ENCODE measurements at regions not wholly inside any gene's neighbourhood (a gene's known extent, or its start where the extent isn't known, plus 50 kb on each side); places are given as distances from the start of the nearest gene placed in this dataset.

GRCh38 chr3:31378231-31378630, 154.5 kb upstream of the STT3B start:
- Histone ChIP-seq H3K4me1 (replicated peaks; ENCODE audit: insufficient read depth) (peaks cover 17% of the 10 kb centered on the region), H3K9me3 (ENCODE audit: insufficient read depth, low read depth) (no peaks in the 10 kb centered on the region), H3K4me3 (no peak overlapping the region), H3F3A (ENCODE audit: insufficient read depth, low read depth) (peaks cover 5% of the 10 kb centered on the region; the same call in 1 of the 2 replicates), H4K20me1 (ENCODE audit: insufficient read depth) (no peaks in the 10 kb centered on the region), H3K27me3 (ENCODE audit: insufficient read depth, low read depth) (no peaks in the 10 kb centered on the region), H2AFZ (no peak overlapping the region), H3K36me3 (ENCODE audit: low read depth) (no peaks in the 10 kb centered on the region), H3K27ac (no peak overlapping the region), H3K9me2 (ENCODE audit: insufficient read depth) (no peaks in the 10 kb centered on the region), H3K79me2 (ENCODE audit: low read depth) (no peaks in the 10 kb centered on the region), H3K4me2 (no peak overlapping the region)
- DNase-seq = no peak
- CTCF ChIA-PET = no interaction called here
- POLR2A ChIA-PET (ENCODE audit: unreplicated experiment) = no interaction called here
- TF ChIP-seq EZH2 (IDR thresholded peaks at IDR 0.05; ENCODE audit: low read depth) = no peak
- TF ChIP-seq, protein P1, sequence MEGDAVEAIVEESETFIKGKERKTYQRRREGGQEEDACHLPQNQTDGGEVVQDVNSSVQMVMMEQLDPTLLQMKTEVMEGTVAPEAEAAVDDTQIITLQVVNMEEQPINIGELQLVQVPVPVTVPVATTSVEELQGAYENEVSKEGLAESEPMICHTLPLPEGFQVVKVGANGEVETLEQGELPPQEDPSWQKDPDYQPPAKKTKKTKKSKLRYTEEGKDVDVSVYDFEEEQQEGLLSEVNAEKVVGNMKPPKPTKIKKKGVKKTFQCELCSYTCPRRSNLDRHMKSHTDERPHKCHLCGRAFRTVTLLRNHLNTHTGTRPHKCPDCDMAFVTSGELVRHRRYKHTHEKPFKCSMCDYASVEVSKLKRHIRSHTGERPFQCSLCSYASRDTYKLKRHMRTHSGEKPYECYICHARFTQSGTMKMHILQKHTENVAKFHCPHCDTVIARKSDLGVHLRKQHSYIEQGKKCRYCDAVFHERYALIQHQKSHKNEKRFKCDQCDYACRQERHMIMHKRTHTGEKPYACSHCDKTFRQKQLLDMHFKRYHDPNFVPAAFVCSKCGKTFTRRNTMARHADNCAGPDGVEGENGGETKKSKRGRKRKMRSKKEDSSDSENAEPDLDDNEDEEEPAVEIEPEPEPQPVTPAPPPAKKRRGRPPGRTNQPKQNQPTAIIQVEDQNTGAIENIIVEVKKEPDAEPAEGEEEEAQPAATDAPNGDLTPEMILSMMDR (conservative IDR thresholded peaks at IDR 0.05) = no peak
- intact Hi-C loops (cut with micrococcal nuclease; ENCODE audit: unreplicated experiment) = loop anchor here (5.0 kb wide), 2 partner anchors 91 to 154 kb away; partner anchors contain the start of gene STT3B
- no TSS peak for BruUV-seq (replicated peaks)

GRCh38 chr3:31379598-31379997, 153.1 kb upstream of the STT3B start:
- H3K27me3 ChIP-seq (ENCODE audit: insufficient read depth, low read depth) = no peaks in the 10 kb centered on the region
- H3K4me2 ChIP-seq = no peak overlapping the region
- POLR2A ChIA-PET (ENCODE audit: unreplicated experiment) = no interaction called here
- H3K36me3 ChIP-seq (ENCODE audit: low read depth) = no peaks in the 10 kb centered on the region
- no peaks in the 10 kb centered on the region for H3K9me2 ChIP-seq (ENCODE audit: insufficient read depth)
- H3K27ac ChIP-seq = no peak overlapping the region
- H3K4me1 ChIP-seq (replicated peaks; ENCODE audit: insufficient read depth) = peaks cover 17% of the 10 kb centered on the region
- DNase-seq = no peak
- intact Hi-C loops (cut with micrococcal nuclease; ENCODE audit: unreplicated experiment) = loop anchor here (5.0 kb wide), 2 partner anchors 92 to 153 kb away; partner anchors contain the start of gene STT3B
- H3K9me3 ChIP-seq (ENCODE audit: insufficient read depth, low read depth) = no peaks in the 10 kb centered on the region
- CTCF ChIA-PET = no interaction called here
- no peaks in the 10 kb centered on the region for H3K79me2 ChIP-seq (ENCODE audit: low read depth)
- BruUV-seq (replicated peaks) = no TSS peak
- H4K20me1 ChIP-seq (ENCODE audit: insufficient read depth) = no peaks in the 10 kb centered on the region
- H2AFZ ChIP-seq = no peak overlapping the region
- TF ChIP-seq, protein P1 (conservative IDR thresholded peaks at IDR 0.05) = no peak
- TF ChIP-seq EZH2 (IDR thresholded peaks at IDR 0.05; ENCODE audit: low read depth) = no peak
- H3K4me3 ChIP-seq = no peak overlapping the region
- peaks cover 5% of the 10 kb centered on the region; the same call in 1 of the 2 replicates for H3F3A ChIP-seq (ENCODE audit: insufficient read depth, low read depth)

DNA sequence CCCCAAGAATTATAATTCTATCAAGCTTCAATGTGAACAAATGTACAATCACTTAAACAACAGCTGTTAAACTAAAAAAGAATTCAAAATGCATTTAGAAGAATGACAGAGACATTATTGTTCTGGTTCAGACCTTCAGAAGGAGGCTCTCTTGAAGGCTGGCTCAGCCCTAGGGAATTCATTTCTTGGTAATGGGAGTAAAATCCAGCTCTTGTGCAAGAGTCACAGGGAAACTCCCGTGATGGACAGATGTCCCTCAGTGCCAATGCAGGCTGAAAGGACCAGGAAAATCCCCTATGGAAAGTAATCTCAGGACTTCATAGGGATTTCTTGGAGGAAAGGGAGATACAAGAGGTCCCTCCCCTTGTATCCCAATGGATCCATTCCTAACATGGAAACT, 149.9 kb upstream of the STT3B start:
- POLR2A ChIA-PET (ENCODE audit: unreplicated experiment) = no interaction called here

DNA sequence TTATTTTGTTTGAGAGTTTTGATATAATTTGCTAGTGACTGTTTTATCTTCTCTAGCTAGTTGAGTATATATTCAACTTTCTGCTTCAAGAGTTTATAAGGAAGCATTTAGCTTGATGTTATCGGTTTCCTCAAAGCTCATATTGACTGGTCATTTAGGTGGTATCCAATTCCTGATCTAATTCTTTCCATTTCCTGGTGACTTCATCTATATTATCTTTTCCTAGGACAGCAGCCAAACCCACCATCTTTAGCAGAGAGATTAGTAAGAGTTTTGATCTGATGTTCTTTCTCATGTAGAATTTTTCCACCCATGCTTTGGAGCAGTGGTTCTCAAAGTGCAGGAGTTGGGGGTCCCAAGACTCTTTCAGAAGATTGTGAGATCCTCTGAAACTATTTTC, 148.6 kb upstream of the STT3B start:
- Histone ChIP-seq H3K27ac (no peak overlapping the region), H3K9me2 (ENCODE audit: insufficient read depth) (no peaks in the 10 kb centered on the region), H3K4me2 (no peak overlapping the region), H3F3A (ENCODE audit: insufficient read depth, low read depth) (no peaks in the 10 kb centered on the region), H2AFZ (no peak overlapping the region), H3K27me3 (ENCODE audit: insufficient read depth, low read depth) (no peaks in the 10 kb centered on the region), H3K4me3 (no peak overlapping the region), H3K9me3 (ENCODE audit: insufficient read depth, low read depth) (no peaks in the 10 kb centered on the region), H3K36me3 (ENCODE audit: low read depth) (no peaks in the 10 kb centered on the region), H4K20me1 (ENCODE audit: insufficient read depth) (no peaks in the 10 kb centered on the region), H3K4me1 (replicated peaks; ENCODE audit: insufficient read depth) (no peaks in the 10 kb centered on the region), H3K79me2 (ENCODE audit: low read depth) (no peaks in the 10 kb centered on the region)
- intact Hi-C loops (cut with micrococcal nuclease; ENCODE audit: unreplicated experiment) = no loop called here
- ChIA-PET CTCF (no interaction called here), POLR2A (ENCODE audit: unreplicated experiment) (no interaction called here)
- DNase-seq = no peak
- no TSS peak for BruUV-seq (replicated peaks)
- TF ChIP-seq, protein P1 (conservative IDR thresholded peaks at IDR 0.05) = no peak
- no peak for TF ChIP-seq EZH2 (IDR thresholded peaks at IDR 0.05; ENCODE audit: low read depth)

More for the DNA sequence above, 149.9 kb upstream of the STT3B start:
- no peaks in the 10 kb centered on the region for H4K20me1 ChIP-seq (ENCODE audit: insufficient read depth)
- no peaks in the 10 kb centered on the region for H3F3A ChIP-seq (ENCODE audit: insufficient read depth, low read depth)
- H3K4me2 ChIP-seq = no peak overlapping the region
- CTCF ChIA-PET = no interaction called here
- BruUV-seq (replicated peaks) = no TSS peak
- no peak overlapping the region for H3K4me3 ChIP-seq
- H2AFZ ChIP-seq = no peak overlapping the region
- no peak for TF ChIP-seq EZH2 (IDR thresholded peaks at IDR 0.05; ENCODE audit: low read depth)
- no peak overlapping the region for H3K27ac ChIP-seq
- H3K4me1 ChIP-seq (replicated peaks; ENCODE audit: insufficient read depth) = peaks cover 2% of the 10 kb centered on the region; the same call in 1 of the 2 replicates
- H3K79me2 ChIP-seq (ENCODE audit: low read depth) = no peaks in the 10 kb centered on the region
- DNase-seq = no peak
- no peaks in the 10 kb centered on the region for H3K27me3 ChIP-seq (ENCODE audit: insufficient read depth, low read depth)
- no peaks in the 10 kb centered on the region for H3K9me2 ChIP-seq (ENCODE audit: insufficient read depth)
- intact Hi-C loops (cut with micrococcal nuclease; ENCODE audit: unreplicated experiment) = no loop called here
- H3K9me3 ChIP-seq (ENCODE audit: insufficient read depth, low read depth) = no peaks in the 10 kb centered on the region
- no peaks in the 10 kb centered on the region for H3K36me3 ChIP-seq (ENCODE audit: low read depth)
